GM23338 (cell line): ENCODE measurements at regions not wholly inside any gene's neighbourhood (a gene's known extent, or its start where the extent isn't known, plus 50 kb on each side); places are given as distances from the start of the nearest gene placed in this dataset.

Source experiments
- ATAC-seq: fragments of 200-7000 bp; cut with Tn5 transposase; 3 replicates; pipeline ENCODE4 v1.9.1; 2020
- DNase-seq: peaks from one replicate; pipeline ENCODE4 v3.0.0-alpha.2; 2015; ENCODE audit warnings: low spot score
- H2AFZ ChIP-seq: fragments of 200-600 bp; sonication (generic); 2 replicates; pipeline ENCODE4 v1.8.0; 2016; ENCODE audit warnings: antibody characterized with exemption, mild to moderate bottlenecking, moderate library complexity
- H3F3A ChIP-seq: fragments of 200-600 bp; sonication (generic); replicated peaks from 2 replicates; pipeline ENCODE4 v1.8.0; 2017; ENCODE audit warnings: antibody characterized with exemption, mixed run types, low read depth
- H3K27ac ChIP-seq: fragments of 200-600 bp; sonication (generic); 2 replicates; pipeline ENCODE4 v1.6.1; 2016; ENCODE audit warnings: low read depth
- H3K27me3 ChIP-seq: fragments of 200-600 bp; sonication (generic); 2 replicates; pipeline ENCODE4 v1.8.0; 2016; ENCODE audit warnings: mild to moderate bottlenecking, mixed run types, moderate library complexity; ENCODE audit not compliant: insufficient read depth
- H3K36me3 ChIP-seq: fragments of 200-600 bp; sonication (generic); 2 replicates; pipeline ENCODE4 v1.8.0; 2016; ENCODE audit warnings: mild to moderate bottlenecking; ENCODE audit not compliant: insufficient read depth
- H3K4me1 ChIP-seq: fragments of 200-600 bp; sonication (generic); 2 replicates; pipeline ENCODE4 v1.8.0; 2016; ENCODE audit warnings: mild to moderate bottlenecking, moderate library complexity; ENCODE audit not compliant: insufficient read depth
- H3K4me2 ChIP-seq: fragments of 200-600 bp; sonication (generic); 2 replicates; pipeline ENCODE4 v1.7.1; 2017; ENCODE audit warnings: mixed run types
- H3K4me3 ChIP-seq: fragments of 200-600 bp; sonication (generic); 2 replicates; pipeline ENCODE4 v1.6.1; 2016; ENCODE audit warnings: mixed run types
- H3K79me2 ChIP-seq: fragments of 200-600 bp; sonication (generic); replicated peaks from 2 replicates; pipeline ENCODE4 v1.8.0; 2017; ENCODE audit warnings: mild to moderate bottlenecking; ENCODE audit not compliant: insufficient read depth
- H3K9me2 ChIP-seq: fragments of 200-600 bp; sonication (generic); 2 replicates; pipeline ENCODE4 v1.8.0; 2017; ENCODE audit not compliant: insufficient read depth
- H4K20me1 ChIP-seq: fragments of 200-600 bp; sonication (generic); replicated peaks from 2 replicates; pipeline ENCODE4 v1.8.0; 2017; ENCODE audit warnings: mild to moderate bottlenecking; ENCODE audit not compliant: insufficient read depth
- H3K27ac Mint-ChIP-seq: 2 replicates; pipeline ENCODE4 v1.8.0; 2020; ENCODE audit warnings: inconsistent platforms, mild to moderate bottlenecking, moderate library complexity, mixed read lengths
- H3K27me3 Mint-ChIP-seq: 3 replicates; pipeline ENCODE4 v1.8.0; 2022; ENCODE audit warnings: low read depth, mild to moderate bottlenecking, moderate library complexity, mixed read lengths, inconsistent platforms; ENCODE audit not compliant: insufficient read depth, poor library complexity
- H3K36me3 Mint-ChIP-seq: 3 replicates; pipeline ENCODE4 v1.8.0; 2021; ENCODE audit warnings: low read depth, mild to moderate bottlenecking, inconsistent platforms, moderate library complexity, mixed read lengths
- H3K4me1 Mint-ChIP-seq: 3 replicates; pipeline ENCODE4 v1.8.0; 2020; ENCODE audit warnings: mild to moderate bottlenecking, inconsistent platforms, mixed read lengths
- H3K4me3 Mint-ChIP-seq: 3 replicates; pipeline ENCODE4 v1.8.0; 2021; ENCODE audit warnings: moderate library complexity, mild to moderate bottlenecking, inconsistent platforms, mixed read lengths
- H3K9me3 Mint-ChIP-seq: 3 replicates; pipeline ENCODE4 v1.8.0; 2020; ENCODE audit warnings: moderate library complexity, mild to moderate bottlenecking, inconsistent platforms, mixed read lengths
- CREB1 ChIP-seq: fragments of 250-450 bp; sonication (Bioruptor Pico); IDR thresholded peaks from 2 replicates; pipeline ENCODE4 v1.5.0; 2020; ENCODE audit warnings: low read depth, mild to moderate bottlenecking, moderate library complexity
- EZH2 ChIP-seq: fragments of 200-600 bp; sonication (generic); IDR thresholded peaks from one replicate; pipeline ENCODE4 v1.8.0; 2017; ENCODE audit warnings: antibody characterized with exemption, mild to moderate bottlenecking, low read depth; ENCODE audit not compliant: unreplicated experiment
- EZH2phosphoT487 ChIP-seq: fragments of 200-600 bp; sonication (generic); IDR thresholded peaks from one replicate; pipeline ENCODE4 v1.8.1; 2018; ENCODE audit warnings: antibody characterized with exemption; ENCODE audit not compliant: unreplicated experiment
- JUNB ChIP-seq: IDR thresholded peaks from one replicate; pipeline ENCODE4 v1.6.1; 2016; ENCODE audit warnings: antibody characterized with exemption; ENCODE audit not compliant: unreplicated experiment
- NANOG ChIP-seq: IDR thresholded peaks from 2 replicates; pipeline ENCODE4 v1.6.1; 2016; ENCODE audit warnings: antibody characterized with exemption, borderline replicate concordance
- POLR2AphosphoS5 ChIP-seq: IDR thresholded peaks from 2 replicates; pipeline ENCODE4 v1.6.1; 2016; ENCODE audit warnings: antibody characterized with exemption, low read depth
- STAT1 ChIP-seq: IDR thresholded peaks from one replicate; pipeline ENCODE4 v1.6.1; 2016; ENCODE audit warnings: antibody characterized with exemption; ENCODE audit not compliant: unreplicated experiment
- ZNF331 ChIP-seq: fragments of 250-450 bp; sonication (Bioruptor Pico); IDR thresholded peaks from 2 replicates; pipeline ENCODE4 v1.5.0; 2020; ENCODE audit warnings: low read depth, mild to moderate bottlenecking, moderate library complexity
- TF ChIP-seq, protein P1 (sequence below), 2 experiments: fragments of 200-600 bp in 1 of 2; sonication (generic) in 1 of 2; conservative IDR thresholded peaks; 2 replicates each; pipeline versions ENCODE4 v1.5.1 to v1.6.1; 2016 to 2017; ENCODE audit warnings: antibody characterized with exemption in 2 of 2, low read depth in 2 of 2, mild to moderate bottlenecking in 2 of 2, moderate library complexity in 1 of 2

DNA sequence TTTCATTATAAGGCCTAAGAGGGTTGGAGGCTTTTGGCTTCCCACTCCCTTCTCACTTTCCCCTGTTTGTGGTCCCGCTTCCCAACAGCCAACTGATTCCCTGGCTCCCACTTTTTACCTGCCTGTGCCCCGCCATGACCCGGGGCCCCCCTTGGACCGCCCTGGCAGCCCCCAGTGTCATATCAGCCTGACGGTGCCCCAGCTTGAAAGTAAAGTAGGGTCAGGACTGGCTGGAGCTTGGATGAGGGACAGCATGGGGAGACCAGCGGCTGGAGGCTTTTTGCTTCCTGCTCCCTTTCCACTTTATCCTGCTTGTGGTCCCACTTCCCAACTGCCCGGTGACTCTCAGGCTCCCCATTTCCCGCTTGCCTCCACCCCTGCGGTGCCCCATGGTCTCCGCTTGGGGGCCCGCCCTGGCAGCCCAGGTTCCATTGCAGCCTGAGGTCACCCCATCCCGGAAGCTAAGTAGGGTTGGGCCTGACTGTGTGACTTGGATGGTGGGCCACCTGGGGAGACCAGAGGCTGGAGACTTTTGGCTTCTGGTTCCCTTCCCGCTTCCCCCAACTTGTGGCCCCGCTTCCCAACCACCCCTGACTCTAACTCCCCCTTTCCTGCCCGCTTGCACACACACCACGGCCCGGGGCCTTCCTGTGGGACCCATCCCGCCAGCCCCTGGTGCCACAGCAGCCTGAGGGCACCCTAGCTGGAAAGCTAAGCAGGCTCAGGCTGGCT is 2274.7 kb downstream of the TP53TG3F start:
- H3K4me1 ChIP-seq = no peaks in the 10 kb centered on the region
- H3K4me2 ChIP-seq = no peak overlapping the region
- H3K79me2 ChIP-seq = no peaks in the 10 kb centered on the region
- no peaks in the 10 kb centered on the region for H3F3A ChIP-seq
- no peaks in the 10 kb centered on the region; the same call in 1 of the 2 replicates for H3K36me3 ChIP-seq
- H3K27ac ChIP-seq = no peak overlapping the region
- TF ChIP-seq, protein P1, sequence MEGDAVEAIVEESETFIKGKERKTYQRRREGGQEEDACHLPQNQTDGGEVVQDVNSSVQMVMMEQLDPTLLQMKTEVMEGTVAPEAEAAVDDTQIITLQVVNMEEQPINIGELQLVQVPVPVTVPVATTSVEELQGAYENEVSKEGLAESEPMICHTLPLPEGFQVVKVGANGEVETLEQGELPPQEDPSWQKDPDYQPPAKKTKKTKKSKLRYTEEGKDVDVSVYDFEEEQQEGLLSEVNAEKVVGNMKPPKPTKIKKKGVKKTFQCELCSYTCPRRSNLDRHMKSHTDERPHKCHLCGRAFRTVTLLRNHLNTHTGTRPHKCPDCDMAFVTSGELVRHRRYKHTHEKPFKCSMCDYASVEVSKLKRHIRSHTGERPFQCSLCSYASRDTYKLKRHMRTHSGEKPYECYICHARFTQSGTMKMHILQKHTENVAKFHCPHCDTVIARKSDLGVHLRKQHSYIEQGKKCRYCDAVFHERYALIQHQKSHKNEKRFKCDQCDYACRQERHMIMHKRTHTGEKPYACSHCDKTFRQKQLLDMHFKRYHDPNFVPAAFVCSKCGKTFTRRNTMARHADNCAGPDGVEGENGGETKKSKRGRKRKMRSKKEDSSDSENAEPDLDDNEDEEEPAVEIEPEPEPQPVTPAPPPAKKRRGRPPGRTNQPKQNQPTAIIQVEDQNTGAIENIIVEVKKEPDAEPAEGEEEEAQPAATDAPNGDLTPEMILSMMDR (conservative IDR thresholded peaks at IDR 0.05; ENCODE audit: low read depth in 2 of 2) = no peak
- TF ChIP-seq EZH2 = no peak
- Mint-ChIP-seq H3K4me1 (no peaks in the 10 kb centered on the region), H3K4me3 (no peak overlapping the region), H3K27ac (no peak overlapping the region), H3K27me3 (peaks cover 6% of the 10 kb centered on the region), H3K36me3 (peaks cover 45% of the 10 kb centered on the region), H3K9me3 (peaks cover 94% of the 10 kb centered on the region)
- DNase-seq (no peak), ATAC-seq (no peak)
- H3K9me2 ChIP-seq = no peaks in the 10 kb centered on the region
- H3K4me3 ChIP-seq = no peak overlapping the region
- no peaks in the 10 kb centered on the region for H3K27me3 ChIP-seq
- H2AFZ ChIP-seq = no peak overlapping the region
- H4K20me1 ChIP-seq = no peaks in the 10 kb centered on the region

DNA sequence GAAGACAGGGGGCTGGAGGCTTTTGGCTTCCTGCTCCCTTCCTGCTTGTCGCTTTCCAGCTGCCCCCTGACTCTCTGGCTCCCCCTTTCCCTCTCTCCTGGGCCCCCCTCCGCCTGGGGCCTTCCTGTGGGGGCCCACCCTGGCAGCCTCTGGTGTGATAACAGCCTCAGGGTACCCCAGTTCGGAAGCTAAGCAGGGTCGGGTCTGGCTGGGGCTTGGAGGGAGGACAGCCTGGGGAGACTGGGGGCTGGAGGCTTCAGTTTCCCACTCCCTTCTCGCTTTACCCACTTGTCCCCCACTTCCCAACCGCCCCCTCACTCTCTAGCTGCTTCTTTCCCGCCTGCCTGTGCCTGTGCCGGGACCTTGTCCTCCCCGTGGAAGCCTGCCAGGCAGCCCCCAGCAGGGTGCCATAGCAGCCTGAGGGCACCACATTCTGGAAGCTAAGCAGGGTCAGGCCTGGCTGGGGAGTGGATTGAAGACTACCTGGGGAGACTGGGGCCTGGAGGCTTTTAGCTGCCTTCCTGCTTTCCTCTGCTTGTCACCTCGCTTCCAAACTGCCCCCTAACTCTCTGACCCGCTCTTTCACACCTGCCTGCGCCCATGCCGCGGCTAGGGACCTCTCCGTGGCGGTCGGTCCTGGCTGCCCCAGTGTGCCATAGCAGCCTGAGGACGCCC is 2275.5 kb downstream of the TP53TG3F start:
- Mint-ChIP-seq H3K9me3 (peaks cover 94% of the 10 kb centered on the region), H3K36me3 (peaks cover 46% of the 10 kb centered on the region), H3K27ac (no peak overlapping the region), H3K4me1 (no peaks in the 10 kb centered on the region), H3K4me3 (no peak overlapping the region), H3K27me3 (peaks cover 6% of the 10 kb centered on the region)
- Histone ChIP-seq H3K4me2 (no peak overlapping the region), H3F3A (no peaks in the 10 kb centered on the region), H3K4me1 (no peaks in the 10 kb centered on the region), H3K36me3 (no peaks in the 10 kb centered on the region), H3K27me3 (no peaks in the 10 kb centered on the region), H3K27ac (no peak overlapping the region), H2AFZ (no peak overlapping the region), H3K9me2 (no peaks in the 10 kb centered on the region), H3K79me2 (no peaks in the 10 kb centered on the region), H3K4me3 (no peak overlapping the region), H4K20me1 (no peaks in the 10 kb centered on the region)
- DNase-seq = no peak
- TF ChIP-seq NANOG (no peak), EZH2 (no peak), POLR2AphosphoS5 (no peak), ZNF331 (CRISPR knock-in tag) (no peak), EZH2phosphoT487 (no peak), JUNB (no peak), STAT1 (no peak), CREB1 (no peak)
- TF ChIP-seq, protein P1 (conservative IDR thresholded peaks at IDR 0.05; ENCODE audit: low read depth in 2 of 2) = no peak
- ATAC-seq = no peak
